GM12864 (cell line): ENCODE measurements at regions not wholly inside any gene's neighbourhood (a gene's known extent, or its start where the extent isn't known, plus 50 kb on each side); places are given as distances from the start of the nearest gene placed in this dataset.

Source experiments
- DNase-seq: peaks from one replicate; pipeline ENCODE4 v3.0.0-alpha.2; 2011; ENCODE audit warnings: low read depth
- H3K4me3 ChIP-seq: 2 replicates; pipeline ENCODE4 v1.5.1; 2011; ENCODE audit warnings: mild to moderate bottlenecking, low read depth, low read length, control low read depth
- CTCF ChIP-seq: IDR thresholded peaks from 2 replicates; pipeline ENCODE4 v1.5.1; 2011; ENCODE audit warnings: low read depth, mild to moderate bottlenecking, moderate library complexity, low read length, control low read depth, inconsistent platforms; ENCODE audit errors: missing control alignments

- no peak overlapping the region for H3K4me3 ChIP-seq
- DNase-seq: no peak
- TF ChIP-seq CTCF: no peak
These were observed 187.5 kb downstream of the ATXN7L3B start for GRCh38 chr12:74725154-74725553.

GRCh38 chr12:74728006-74728405 is 190.4 kb downstream of the ATXN7L3B start:
- TF ChIP-seq CTCF: no peak
- DNase-seq: no peak
- H3K4me3 ChIP-seq: no peak overlapping the region

- TF ChIP-seq CTCF: no peak
- H3K4me3 ChIP-seq: no peak overlapping the region
- no peak for DNase-seq
These were observed 194.6 kb downstream of the ATXN7L3B start for GRCh38 chr12:74732164-74732784.

- no peak for DNase-seq
- TF ChIP-seq CTCF: no peak
These were observed 195.2 kb downstream of the ATXN7L3B start for GRCh38 chr12:74732826-74733225.

GRCh38 chr12:74741112-74741511 is 203.5 kb downstream of the ATXN7L3B start:
- no peak for TF ChIP-seq CTCF
- no peak for DNase-seq
- H3K4me3 ChIP-seq: no peak overlapping the region

More at GRCh38 chr12:74732826-74733225, 195.2 kb downstream of the ATXN7L3B start:
- H3K4me3 ChIP-seq: no peak overlapping the region

- H3K4me3 ChIP-seq: no peak overlapping the region
- no peak for TF ChIP-seq CTCF
- no peak for DNase-seq
These were observed 209.7 kb downstream of the ATXN7L3B start for GRCh38 chr12:74747305-74747704.

- DNase-seq: no peak
- TF ChIP-seq CTCF: no peak
- no peak overlapping the region for H3K4me3 ChIP-seq
These were observed 213.8 kb downstream of the ATXN7L3B start for GRCh38 chr12:74751441-74751840.
